RWPE1 (cell line): ENCODE measurements at regions not wholly inside any gene's neighbourhood (a gene's known extent, or its start where the extent isn't known, plus 50 kb on each side); places are given as distances from the start of the nearest gene placed in this dataset.

Source experiments
- CTCF ChIA-PET: fragments of 350-600 bp; sonication (Branson Sonifier 250); formaldehyde crosslinking; extraction: SDS; loops from one replicate; lab custom pipeline; 2021; lab: Yijun Ruan, JAX
- POLR2A ChIA-PET: fragments of 400-600 bp; formaldehyde crosslinking; extraction: SDS; loops from one replicate; lab custom pipeline; 2020; ENCODE audit warnings: antibody characterized with exemption; ENCODE audit not compliant: low non-redundant PET; lab: Yijun Ruan, JAX
- DNase-seq: peaks from one replicate; pipeline ENCODE4 v3.0.0; 2012; ENCODE audit warnings: low spot score
- H3K27ac ChIP-seq: fragments of 450-650 bp; 2 replicates; pipeline ENCODE4 v1.5.1; 2017
- TF ChIP-seq, protein P1 (sequence below): fragments of 450-650 bp; conservative IDR thresholded peaks from 2 replicates; pipeline ENCODE4 v1.5.1; 2017; ENCODE audit warnings: low read depth, mild to moderate bottlenecking

DNA sequence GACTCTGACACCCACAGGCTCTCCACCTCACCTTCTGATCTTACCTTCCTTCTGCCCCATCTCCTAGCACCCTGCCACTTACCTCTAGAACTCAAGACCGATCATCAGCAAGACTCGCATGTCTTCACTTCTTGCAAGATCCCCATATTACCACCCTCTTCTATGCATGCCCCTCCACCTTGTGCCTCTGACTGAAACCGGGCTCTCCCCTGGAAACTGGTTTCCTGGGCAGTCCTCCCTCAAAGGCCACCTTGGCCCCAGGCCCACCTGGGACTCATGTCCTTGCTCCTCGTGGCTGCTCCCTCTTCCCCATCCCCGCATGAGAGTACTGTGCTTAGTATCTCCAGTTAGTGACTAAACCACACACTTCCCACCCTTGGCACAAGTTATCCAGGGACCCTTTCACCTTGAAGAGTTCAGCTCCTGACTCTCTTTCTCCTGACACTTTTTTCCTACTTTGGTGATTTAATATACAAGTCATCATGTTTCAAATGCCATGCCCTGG is 136.7 kb downstream of the SPATA19 start:
- CTCF ChIA-PET: no interaction called here
- TF ChIP-seq, protein P1, sequence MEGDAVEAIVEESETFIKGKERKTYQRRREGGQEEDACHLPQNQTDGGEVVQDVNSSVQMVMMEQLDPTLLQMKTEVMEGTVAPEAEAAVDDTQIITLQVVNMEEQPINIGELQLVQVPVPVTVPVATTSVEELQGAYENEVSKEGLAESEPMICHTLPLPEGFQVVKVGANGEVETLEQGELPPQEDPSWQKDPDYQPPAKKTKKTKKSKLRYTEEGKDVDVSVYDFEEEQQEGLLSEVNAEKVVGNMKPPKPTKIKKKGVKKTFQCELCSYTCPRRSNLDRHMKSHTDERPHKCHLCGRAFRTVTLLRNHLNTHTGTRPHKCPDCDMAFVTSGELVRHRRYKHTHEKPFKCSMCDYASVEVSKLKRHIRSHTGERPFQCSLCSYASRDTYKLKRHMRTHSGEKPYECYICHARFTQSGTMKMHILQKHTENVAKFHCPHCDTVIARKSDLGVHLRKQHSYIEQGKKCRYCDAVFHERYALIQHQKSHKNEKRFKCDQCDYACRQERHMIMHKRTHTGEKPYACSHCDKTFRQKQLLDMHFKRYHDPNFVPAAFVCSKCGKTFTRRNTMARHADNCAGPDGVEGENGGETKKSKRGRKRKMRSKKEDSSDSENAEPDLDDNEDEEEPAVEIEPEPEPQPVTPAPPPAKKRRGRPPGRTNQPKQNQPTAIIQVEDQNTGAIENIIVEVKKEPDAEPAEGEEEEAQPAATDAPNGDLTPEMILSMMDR: no peak
- POLR2A ChIA-PET: no interaction called here

DNA sequence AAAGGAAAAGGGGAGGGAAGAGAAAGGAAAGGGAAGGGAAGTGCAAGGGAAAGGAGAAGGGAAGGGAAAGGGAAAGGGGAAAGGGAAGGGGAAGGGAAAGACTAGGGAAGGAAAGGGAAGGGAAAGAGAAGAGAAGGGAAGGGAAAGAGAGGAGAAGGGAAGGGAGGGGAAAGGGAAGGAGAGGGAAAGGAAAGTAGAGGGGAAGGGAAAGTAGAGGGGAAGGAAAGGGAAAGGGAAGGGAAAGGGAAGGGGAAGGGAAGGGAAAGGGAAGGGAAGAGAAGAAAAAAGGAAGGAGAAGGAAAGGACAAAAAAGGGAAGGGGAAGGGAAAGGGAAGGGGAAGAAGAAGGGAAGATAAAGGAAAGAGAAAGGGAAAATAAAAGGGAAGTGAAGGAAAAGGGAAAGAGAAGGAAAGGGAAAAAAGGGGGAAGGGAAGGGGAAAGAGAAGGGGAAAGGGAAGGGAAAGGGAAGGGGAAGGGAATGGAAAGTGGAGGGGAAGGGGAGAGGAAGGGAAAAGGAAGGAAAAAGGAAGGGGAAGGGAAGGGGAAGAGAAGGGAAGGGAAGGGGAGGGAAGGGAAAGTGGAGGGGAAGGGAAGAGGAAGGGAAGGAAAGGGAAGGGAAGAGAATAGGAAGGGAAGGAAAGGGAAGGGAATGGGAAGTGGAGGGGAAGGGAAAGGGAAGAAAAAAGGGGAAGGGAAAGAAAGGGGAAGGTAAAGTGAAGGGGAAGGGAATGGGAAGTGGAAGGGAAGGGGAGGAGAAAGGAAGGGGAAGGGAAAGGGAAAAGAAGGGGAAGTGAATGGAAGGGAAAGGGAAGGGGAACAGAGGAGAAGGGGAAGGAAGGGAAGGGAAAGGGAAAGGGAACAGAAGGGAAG is 138.2 kb downstream of the SPATA19 start:
- ChIA-PET CTCF (no interaction called here), POLR2A (no interaction called here)
- DNase-seq: no peak
- TF ChIP-seq, protein P1: no peak
- no peak overlapping the region for H3K27ac ChIP-seq

More for the DNA sequence above, 136.7 kb downstream of the SPATA19 start:
- no peak for DNase-seq
- no peak overlapping the region for H3K27ac ChIP-seq

DNA sequence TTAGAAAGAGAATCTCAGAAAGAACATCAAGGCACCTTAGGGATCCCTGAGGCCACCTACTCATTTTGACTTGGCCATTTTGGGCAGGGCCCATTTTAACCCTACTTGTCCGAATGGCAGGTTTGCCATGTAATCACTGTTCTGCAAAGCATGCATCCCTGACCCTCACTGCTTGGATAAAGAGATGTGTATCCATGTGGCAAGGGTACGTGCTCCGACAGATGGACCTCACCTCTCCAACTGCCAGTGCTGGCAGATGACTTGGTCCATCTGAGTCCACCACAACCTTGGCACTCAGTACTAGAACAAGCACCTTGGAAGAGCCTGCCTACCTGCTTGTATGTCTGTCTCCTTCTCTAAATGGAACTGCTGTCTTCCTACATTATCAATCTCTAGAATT is 139.4 kb downstream of the SPATA19 start:
- ChIA-PET POLR2A (no interaction called here), CTCF (no interaction called here)
- H3K27ac ChIP-seq: no peak overlapping the region
- DNase-seq: no peak
- TF ChIP-seq, protein P1: no peak

DNA sequence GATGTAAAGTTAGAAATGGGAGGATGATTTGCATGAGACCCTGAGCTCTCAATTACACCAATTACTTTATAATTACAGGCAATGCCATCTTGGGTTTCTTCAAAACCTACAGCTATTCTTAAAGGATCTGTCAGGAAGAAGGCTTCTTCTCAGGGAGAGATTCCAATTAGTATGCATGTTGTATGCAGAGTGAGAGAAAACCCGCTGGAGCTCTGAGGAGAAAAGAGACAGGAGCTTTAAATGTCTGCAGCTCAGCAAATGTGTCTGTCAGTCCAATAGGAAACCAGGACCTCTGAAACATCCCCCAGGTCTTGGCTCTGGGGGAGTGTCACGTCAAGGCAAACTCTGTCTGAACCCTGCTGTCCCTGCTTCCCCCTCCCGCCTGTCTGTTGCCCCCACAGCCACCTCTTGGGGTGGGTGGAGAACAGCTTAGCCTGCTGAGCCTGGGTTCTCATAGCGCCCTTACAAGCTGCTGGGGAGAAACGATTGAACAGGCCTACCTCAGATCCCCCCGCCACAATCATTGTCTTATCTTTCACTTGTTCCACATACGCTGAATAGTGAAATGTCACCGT is 140.2 kb downstream of the SPATA19 start:
- POLR2A ChIA-PET: no interaction called here
- H3K27ac ChIP-seq: no peak overlapping the region
- no peak for DNase-seq
- TF ChIP-seq, protein P1: no peak
- CTCF ChIA-PET: no interaction called here

DNA sequence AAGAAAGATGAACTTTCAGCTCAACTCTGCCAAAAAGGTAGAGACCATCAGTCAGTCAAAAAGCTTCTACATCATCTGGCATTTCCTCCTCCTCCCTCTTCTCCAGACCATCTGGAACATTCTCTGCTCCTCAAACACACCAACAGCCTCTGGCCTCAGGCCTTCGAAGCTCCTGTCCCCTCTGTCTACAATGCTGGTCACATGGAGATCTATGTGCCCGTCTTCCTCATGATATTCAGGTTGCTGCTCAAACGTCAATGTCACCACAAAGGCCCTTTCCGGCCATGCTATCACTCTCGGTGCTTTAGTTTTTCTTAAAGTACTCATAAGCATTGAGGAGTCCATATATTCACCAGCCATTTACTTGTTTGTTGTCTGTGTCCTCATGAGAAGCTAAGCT is 146.2 kb downstream of the SPATA19 start:
- CTCF ChIA-PET: no interaction called here
- POLR2A ChIA-PET: no interaction called here
- H3K27ac ChIP-seq: no peak overlapping the region
- TF ChIP-seq, protein P1: no peak
- no peak for DNase-seq

DNA sequence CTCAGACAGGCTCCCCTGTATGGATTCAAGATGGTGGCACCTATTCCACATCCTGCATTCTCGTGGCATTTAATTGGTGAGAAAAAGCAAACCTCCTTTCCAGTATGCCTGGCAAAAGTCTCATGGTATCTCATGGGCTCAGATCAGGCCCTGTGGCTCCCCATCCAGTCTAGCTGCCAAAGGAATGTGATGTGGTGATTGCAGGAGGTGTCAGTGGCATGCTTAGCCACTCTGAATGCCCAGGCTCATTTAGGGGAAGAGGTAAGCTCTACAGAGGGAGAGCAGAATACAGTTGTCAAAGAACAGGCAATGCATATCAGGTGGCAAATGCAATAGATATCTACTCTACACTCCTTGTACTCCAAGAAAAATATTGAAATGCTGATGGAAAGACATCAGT is 146.7 kb downstream of the SPATA19 start:
- H3K27ac ChIP-seq: no peak overlapping the region
- ChIA-PET CTCF (no interaction called here), POLR2A (no interaction called here)
- no peak for DNase-seq
- TF ChIP-seq, protein P1: no peak
